ENCODE measurements at regions not wholly inside any gene's neighbourhood (a gene's known extent, or its start where the extent isn't known, plus 50 kb on each side); places are given as distances from the start of the nearest gene placed in this dataset.

- no peaks in the 10 kb centered on the region for H3K9me3 ChIP-seq (replicated peaks; ENCODE audit: control insufficient read depth, insufficient read depth, low read length)
- H3K79me2 ChIP-seq (ENCODE audit: control insufficient read depth, insufficient read depth, low read length), result no peaks in the 10 kb centered on the region
- no peak overlapping the region for H3K4me3 ChIP-seq
- in situ Hi-C loops (cut with MboI) (no loop called here), intact Hi-C loops (cut with micrococcal nuclease; ENCODE audit: unreplicated experiment) (no loop called here)
- H3K4me1 ChIP-seq (ENCODE audit: control insufficient read depth, insufficient read depth, low read length), result no peaks in the 10 kb centered on the region
- H3K27ac ChIP-seq (ENCODE audit: control insufficient read depth, insufficient read depth), result no peak overlapping the region
- no peak overlapping the region for H3K4me2 ChIP-seq (ENCODE audit: control insufficient read depth, insufficient read depth)
- FAIRE-seq, result no peak
- no peak overlapping the region for H3K9ac ChIP-seq (ENCODE audit: control insufficient read depth, insufficient read depth, low read length)
- ChIA-PET CTCF (no interaction called here), RAD21 (ENCODE audit: unreplicated experiment) (no interaction called here), SMC1A (ENCODE audit: uncharacterized antibody, unreplicated experiment) (interaction anchor here (1.0 kb wide), 1 partner anchor 14 kb away, joined by 3 read pairs; no protein-coding TSS in a partner anchor), POLR2A (no interaction called here)
- no peak for DNase-seq (ENCODE audit: low read depth, low spot score)
- TF ChIP-seq TCF7 (IDR thresholded peaks at IDR 0.05; ENCODE audit: borderline replicate concordance), result no peak
- TF ChIP-seq SKIL (IDR thresholded peaks at IDR 0.05; ENCODE audit: low read depth, poor library complexity, severe bottlenecking), result no peak
- no peak for TF ChIP-seq YY1 (IDR thresholded peaks at IDR 0.05; ENCODE audit: low read depth, low read length)
- no peak for TF ChIP-seq GABPA (IDR thresholded peaks at IDR 0.05; ENCODE audit: low read depth)
- no peak for TF ChIP-seq MTA3 (IDR thresholded peaks at IDR 0.05; ENCODE audit: borderline replicate concordance, low read length)
- no peak for TF ChIP-seq HDGF (IDR thresholded peaks at IDR 0.05)
- no peak overlapping the region for H2AFZ ChIP-seq (ENCODE audit: control insufficient read depth, low read depth, low read length)
- no peak for ATAC-seq
- no peaks in the 10 kb centered on the region for H3K27me3 ChIP-seq (replicated peaks in 1 of 2; ENCODE audit: control insufficient read depth in 2 of 2, insufficient read depth in 2 of 2, low read length in 1 of 2)
- no peaks in the 10 kb centered on the region for H3K36me3 ChIP-seq (ENCODE audit: control insufficient read depth in 2 of 2, insufficient read depth in 2 of 2, low read length in 1 of 2)
- H4K20me1 ChIP-seq (ENCODE audit: control insufficient read depth, insufficient read depth), result no peaks in the 10 kb centered on the region
- no TSS peak for BruUV-seq (replicated peaks)
Observed at GRCh38 chr5:152622628-152623027, 217.5 kb upstream of the NMUR2 start.

- Histone ChIP-seq H4K20me1 (ENCODE audit: control insufficient read depth, insufficient read depth) (no peaks in the 10 kb centered on the region), H3K27ac (ENCODE audit: control insufficient read depth, insufficient read depth) (no peak overlapping the region), H3K4me1 (ENCODE audit: control insufficient read depth, insufficient read depth, low read length) (no peaks in the 10 kb centered on the region), H3K4me2 (ENCODE audit: control insufficient read depth, insufficient read depth) (no peak overlapping the region), H2AFZ (ENCODE audit: control insufficient read depth, low read depth, low read length) (no peak overlapping the region), H3K27me3 (replicated peaks in 1 of 2; ENCODE audit: control insufficient read depth in 2 of 2, insufficient read depth in 2 of 2, low read length in 1 of 2) (no peaks in the 10 kb centered on the region), H3K79me2 (ENCODE audit: control insufficient read depth, insufficient read depth, low read length) (no peaks in the 10 kb centered on the region), H3K4me3 (no peak overlapping the region), H3K9me3 (replicated peaks; ENCODE audit: control insufficient read depth, insufficient read depth, low read length) (no peaks in the 10 kb centered on the region), H3K36me3 (ENCODE audit: control insufficient read depth in 2 of 2, insufficient read depth in 2 of 2, low read length in 1 of 2) (no peaks in the 10 kb centered on the region), H3K9ac (ENCODE audit: control insufficient read depth, insufficient read depth, low read length) (no peak overlapping the region)
- ATAC-seq (no peak), FAIRE-seq (no peak), DNase-seq (ENCODE audit: low read depth, low spot score) (no peak)
- ChIA-PET CTCF (no interaction called here), RAD21 (ENCODE audit: unreplicated experiment) (no interaction called here), SMC1A (ENCODE audit: uncharacterized antibody, unreplicated experiment) (interaction anchor here (1.1 kb wide), 1 partner anchor 10 kb away, joined by 3 read pairs; no protein-coding TSS in a partner anchor), POLR2A (no interaction called here)
- 0% methylated on average over 1 of the region's 1 CpG for WGBS (ENCODE audit: insufficient coverage, insufficient replicate concordance, low lambda C conversion rate, missing lambda C conversion rate)
- no TSS peak for BruUV-seq (replicated peaks)
- in situ Hi-C loops (cut with MboI) (no loop called here), intact Hi-C loops (cut with micrococcal nuclease; ENCODE audit: unreplicated experiment) (no loop called here)
- TF ChIP-seq FOS (IDR thresholded peaks at IDR 0.05; ENCODE audit: borderline replicate concordance, extremely low read depth, insufficient read length) (no peak), IRF4 (IDR thresholded peaks at IDR 0.05; ENCODE audit: low read depth, low read length) (no peak), DPF2 (IDR thresholded peaks at IDR 0.05) (no peak), HDGF (IDR thresholded peaks at IDR 0.05) (no peak), HCFC1 (IDR thresholded peaks at IDR 0.05; ENCODE audit: low read length) (no peak), WRNIP1 (IDR thresholded peaks at IDR 0.05; ENCODE audit: borderline replicate concordance, low read depth, low read length) (no peak), ZNF687 (IDR thresholded peaks at IDR 0.05) (no peak)
Observed at GRCh38 chr5:152623951-152624350, 218.9 kb upstream of the NMUR2 start.
